CD14-positive monocyte (primary cell): ENCODE measurements at regions not wholly inside any gene's neighbourhood (a gene's known extent, or its start where the extent isn't known, plus 50 kb on each side); places are given as distances from the start of the nearest gene placed in this dataset.

Source experiments
- DNase-seq, 3 donors: peaks; one replicate each; pipeline ENCODE4 v3.0.0-alpha.2; 2011 to 2022
- H2AFZ ChIP-seq: 2 replicates; pipeline ENCODE4 v1.6.0; 2012; ENCODE audit warnings: mild to moderate bottlenecking, low read depth, low read length, inconsistent platforms; ENCODE audit not compliant: insufficient read depth, poor library complexity, severe bottlenecking
- H3K27ac ChIP-seq, 2 donors: 1 replicate in 1 of 2; 2 replicates in 1 of 2; pipeline ENCODE4 v1.5.1; 2012 to 2013; ENCODE audit warnings: low read length in 2 of 2, control low read depth in 1 of 2, inconsistent platforms in 1 of 2, low read depth in 1 of 2, mild to moderate bottlenecking in 1 of 2
- H3K27me3 ChIP-seq, 2 donors: one replicate each; pipeline versions ENCODE4 v1.6.0 to v1.6.1; 2011 to 2013; ENCODE audit warnings: low read length in 2 of 2; ENCODE audit not compliant: control insufficient read depth in 2 of 2, insufficient read depth in 2 of 2
- H3K36me3 ChIP-seq, 2 donors: replicated peaks in 1 of 2; 1 replicate in 1 of 2; 2 replicates in 1 of 2; pipeline versions ENCODE4 v1.5.1 to v1.6.1; 2012 to 2013; ENCODE audit warnings: low read length in 2 of 2, control low read depth in 1 of 2, inconsistent platforms in 1 of 2, mild to moderate bottlenecking in 1 of 2; ENCODE audit not compliant: insufficient read depth in 2 of 2, control insufficient read depth in 1 of 2
- H3K4me1 ChIP-seq, 2 donors: 1 replicate in 1 of 2; 2 replicates in 1 of 2; pipeline versions ENCODE4 v1.5.1 to v1.6.1; 2012 to 2013; ENCODE audit warnings: low read length in 2 of 2, control low read depth in 1 of 2, inconsistent platforms in 1 of 2, mild to moderate bottlenecking in 1 of 2, moderate library complexity in 1 of 2; ENCODE audit not compliant: insufficient read depth in 2 of 2, control insufficient read depth in 1 of 2
- H3K4me2 ChIP-seq: replicated peaks from 2 replicates; pipeline ENCODE3; 2012; ENCODE audit warnings: low read length, moderate library complexity, mild to moderate bottlenecking; ENCODE audit not compliant: poor library complexity, severe bottlenecking; ENCODE audit errors: extremely low read depth
- H3K4me3 ChIP-seq, 3 experiments: fragments of 200-600 bp in 1 of 3; sonication (generic) in 1 of 3; replicated peaks in 1 of 3; 1 replicate in 2 of 3; 2 replicates in 1 of 3; pipeline ENCODE4 v1.5.1; 2011 to 2013; ENCODE audit warnings: low read length in 3 of 3, mild to moderate bottlenecking in 3 of 3, control low read depth in 2 of 3, low read depth in 2 of 3, inconsistent platforms in 1 of 3, moderate library complexity in 1 of 3
- H3K79me2 ChIP-seq: 2 replicates; pipeline ENCODE4 v1.6.0; 2012; ENCODE audit warnings: mild to moderate bottlenecking, control low read depth, inconsistent platforms, low read length, moderate library complexity; ENCODE audit not compliant: insufficient read depth
- H3K9ac ChIP-seq: 2 replicates; pipeline ENCODE4 v1.6.0; 2017; ENCODE audit warnings: low read length, mild to moderate bottlenecking; ENCODE audit not compliant: insufficient read depth, poor library complexity, severe bottlenecking
- H3K9me3 ChIP-seq, 2 donors: replicated peaks in 1 of 2; 1 replicate in 1 of 2; 2 replicates in 1 of 2; pipeline versions ENCODE4 v1.5.1 to v1.6.1; 2012 to 2013; ENCODE audit warnings: low read length in 2 of 2, control low read depth in 1 of 2; ENCODE audit not compliant: control insufficient read depth in 1 of 2, insufficient read depth in 1 of 2
- H4K20me1 ChIP-seq: 2 replicates; pipeline ENCODE4 v1.6.0; 2012; ENCODE audit warnings: mild to moderate bottlenecking, low read length, control low read depth, moderate library complexity; ENCODE audit not compliant: insufficient read depth
- H3K27ac Mint-ChIP-seq, 7 donors: one replicate each; pipeline ENCODE4 v1.8.0; 2020; ENCODE audit warnings: mild to moderate bottlenecking in 7 of 7, mixed read lengths in 7 of 7, moderate library complexity in 6 of 7, inconsistent platforms in 2 of 7
- H3K27me3 Mint-ChIP-seq, 3 donors: one replicate each; pipeline ENCODE4 v1.8.0; 2021 to 2022; ENCODE audit warnings: low read depth in 3 of 3, mild to moderate bottlenecking in 3 of 3, mixed read lengths in 3 of 3, moderate library complexity in 3 of 3, inconsistent platforms in 1 of 3
- H3K36me3 Mint-ChIP-seq, 2 donors: one replicate each; pipeline ENCODE4 v1.8.0; 2020; ENCODE audit warnings: mixed read lengths in 2 of 2, inconsistent platforms in 1 of 2, mild to moderate bottlenecking in 1 of 2
- H3K4me1 Mint-ChIP-seq: one replicate; pipeline ENCODE4 v1.8.0; 2020; ENCODE audit warnings: mild to moderate bottlenecking, mixed read lengths
- H3K4me3 Mint-ChIP-seq, 2 donors: one replicate each; pipeline ENCODE4 v1.8.0; 2020; ENCODE audit warnings: mild to moderate bottlenecking in 2 of 2, mixed read lengths in 2 of 2, moderate library complexity in 1 of 2
- H3K9me3 Mint-ChIP-seq, 7 donors: one replicate each; pipeline ENCODE4 v1.8.0; 2020 to 2022; ENCODE audit warnings: mixed read lengths in 7 of 7, mild to moderate bottlenecking in 6 of 7, moderate library complexity in 6 of 7, inconsistent platforms in 2 of 7
- WGBS: methylation state at CpG from one replicate; pipeline ENCODE4 v1.1.5; 2013; ENCODE audit warnings: missing lambda C conversion rate; ENCODE audit not compliant: insufficient coverage; 5-methylcytosine and 5-hydroxymethylcytosine counted together
- intact Hi-C, 2 donors: fragments of 100-400 bp; cut with micrococcal nuclease; formaldehyde crosslinking; loops; one replicate each; pipeline versions ENCODE4 v1.15.0 to v1.15.1; 2023
- TF ChIP-seq, protein P1 (sequence below): fragments of 200-600 bp; IDR thresholded peaks from one replicate; pipeline ENCODE4 v1.8.0; 2022; ENCODE audit warnings: antibody characterized with exemption, mild to moderate bottlenecking

DNA sequence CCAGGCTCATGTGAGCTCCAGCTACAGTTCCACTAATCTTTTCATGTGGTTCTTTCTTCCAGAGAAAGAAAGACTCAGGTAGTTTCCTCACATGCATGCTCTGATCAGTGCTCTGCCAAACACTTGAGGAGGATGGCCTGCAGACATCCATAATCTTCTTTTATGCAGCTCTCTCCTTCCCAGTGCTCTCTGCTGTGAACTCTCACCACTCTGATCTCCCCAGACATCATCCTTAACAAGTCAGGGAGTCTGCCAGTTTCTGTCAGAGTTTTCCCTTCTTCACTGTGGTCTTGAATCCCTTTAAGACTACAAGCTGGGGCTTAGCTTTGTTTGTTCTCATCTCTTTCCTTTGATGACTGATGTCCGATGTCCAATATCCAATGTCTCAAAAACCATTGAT lies 203.4 kb upstream of the PRKCQ start:
- no peaks in the 10 kb centered on the region for H3K79me2 ChIP-seq

DNA sequence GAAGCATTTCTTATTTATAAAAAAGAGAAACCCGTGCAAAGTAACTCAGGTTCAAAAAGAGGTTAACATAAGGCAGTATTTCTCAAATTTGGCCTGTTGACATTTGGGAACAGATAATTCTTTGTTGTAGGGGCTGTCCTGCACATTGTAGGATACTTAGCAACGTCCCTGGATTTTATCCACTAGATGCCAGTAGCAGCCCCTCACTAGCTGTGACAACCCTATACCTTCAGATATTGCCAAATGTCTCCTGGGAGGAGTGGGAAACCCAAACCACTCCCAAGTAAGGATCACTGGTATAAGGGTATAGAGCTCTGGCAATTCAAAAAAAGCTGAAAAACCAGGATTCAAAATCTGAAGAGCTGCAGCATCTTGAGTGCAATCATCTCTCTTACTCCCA lies 202.3 kb upstream of the PRKCQ start:
- no peaks in the 10 kb centered on the region for H3K36me3 Mint-ChIP-seq
- peaks cover 10% of the 10 kb centered on the region for H3K4me1 Mint-ChIP-seq
- no peaks in the 10 kb centered on the region for H3K27me3 ChIP-seq
- no peaks in the 10 kb centered on the region for H4K20me1 ChIP-seq
- peaks cover 0 to 4% of the 10 kb centered on the region in 2 donors for H3K4me1 ChIP-seq
- H3K79me2 ChIP-seq, result no peaks in the 10 kb centered on the region
- no peaks in the 10 kb centered on the region for H3K9me3 Mint-ChIP-seq
- intact Hi-C loops, result no loop called here
- DNase-seq, result no peak
- no peak overlapping the region for H2AFZ ChIP-seq
- peaks cover 0 to 6% (median 3%) of the 10 kb centered on the region in 3 donors for H3K27me3 Mint-ChIP-seq
- no peak overlapping the region for H3K27ac Mint-ChIP-seq
- no peaks in the 10 kb centered on the region for H3K36me3 ChIP-seq
- H3K4me3 ChIP-seq, result no peak overlapping the region
- TF ChIP-seq, protein P1, sequence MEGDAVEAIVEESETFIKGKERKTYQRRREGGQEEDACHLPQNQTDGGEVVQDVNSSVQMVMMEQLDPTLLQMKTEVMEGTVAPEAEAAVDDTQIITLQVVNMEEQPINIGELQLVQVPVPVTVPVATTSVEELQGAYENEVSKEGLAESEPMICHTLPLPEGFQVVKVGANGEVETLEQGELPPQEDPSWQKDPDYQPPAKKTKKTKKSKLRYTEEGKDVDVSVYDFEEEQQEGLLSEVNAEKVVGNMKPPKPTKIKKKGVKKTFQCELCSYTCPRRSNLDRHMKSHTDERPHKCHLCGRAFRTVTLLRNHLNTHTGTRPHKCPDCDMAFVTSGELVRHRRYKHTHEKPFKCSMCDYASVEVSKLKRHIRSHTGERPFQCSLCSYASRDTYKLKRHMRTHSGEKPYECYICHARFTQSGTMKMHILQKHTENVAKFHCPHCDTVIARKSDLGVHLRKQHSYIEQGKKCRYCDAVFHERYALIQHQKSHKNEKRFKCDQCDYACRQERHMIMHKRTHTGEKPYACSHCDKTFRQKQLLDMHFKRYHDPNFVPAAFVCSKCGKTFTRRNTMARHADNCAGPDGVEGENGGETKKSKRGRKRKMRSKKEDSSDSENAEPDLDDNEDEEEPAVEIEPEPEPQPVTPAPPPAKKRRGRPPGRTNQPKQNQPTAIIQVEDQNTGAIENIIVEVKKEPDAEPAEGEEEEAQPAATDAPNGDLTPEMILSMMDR, result no peak
- no peak overlapping the region for H3K27ac ChIP-seq
- no peak overlapping the region for H3K4me3 Mint-ChIP-seq
- no peak overlapping the region for H3K4me2 ChIP-seq
- no peaks in the 10 kb centered on the region for H3K9me3 ChIP-seq
- 100% methylated on average over 1 of the region's 2 CpGs for WGBS
- no peak overlapping the region for H3K9ac ChIP-seq

More for the DNA sequence above, 203.4 kb upstream of the PRKCQ start:
- H3K27ac ChIP-seq, result no peak overlapping the region
- peaks cover 0 to 4% of the 10 kb centered on the region in 2 donors for H3K4me1 ChIP-seq
- WGBS, result no CpG with 5 or more reads among the region's 1 CpG
- intact Hi-C loops, result no loop called here
- no peaks in the 10 kb centered on the region for H3K36me3 Mint-ChIP-seq
- H3K4me3 ChIP-seq, result no peak overlapping the region
- H3K4me2 ChIP-seq, result no peak overlapping the region
- no peak overlapping the region for H3K9ac ChIP-seq
- no peaks in the 10 kb centered on the region for H3K27me3 ChIP-seq
- H3K27ac Mint-ChIP-seq, result no peak overlapping the region
- DNase-seq, result no peak
- H3K4me3 Mint-ChIP-seq, result no peak overlapping the region
- peaks cover 0 to 6% (median 3%) of the 10 kb centered on the region in 3 donors for H3K27me3 Mint-ChIP-seq
- no peaks in the 10 kb centered on the region for H3K9me3 Mint-ChIP-seq
- H4K20me1 ChIP-seq, result no peaks in the 10 kb centered on the region
- no peaks in the 10 kb centered on the region for H3K9me3 ChIP-seq
- TF ChIP-seq, protein P1, result no peak
- H2AFZ ChIP-seq, result no peak overlapping the region
- H3K4me1 Mint-ChIP-seq, result peaks cover 10% of the 10 kb centered on the region
- no peaks in the 10 kb centered on the region for H3K36me3 ChIP-seq
